Stomach (tissue), 8 donors: ENCODE measurements at regions not wholly inside any gene's neighbourhood (a gene's known extent, or its start where the extent isn't known, plus 50 kb on each side); places are given as distances from the start of the nearest gene placed in this dataset.

Source experiments
- DNase-seq, 2 donors: peaks; one replicate each; pipeline versions ENCODE4 v3.0.0 to v3.0.0-alpha.2; 2013 to 2019
- H3K27ac ChIP-seq, 5 donors: fragments of 200-600 bp in 4 of 5; sonication (generic) in 4 of 5; one replicate each; pipeline ENCODE4 v1.5.1; 2013 to 2019; ENCODE audit warnings: mild to moderate bottlenecking in 1 of 5, moderate library complexity in 1 of 5
- H3K27me3 ChIP-seq, 3 donors: fragments of 200-600 bp; sonication (generic); one replicate each; pipeline ENCODE4 v1.5.1; 2017 to 2019; ENCODE audit warnings: mixed run types in 1 of 3
- H3K36me3 ChIP-seq, 4 donors: fragments of 200-600 bp; sonication (generic); 1 replicate in 3 of 4; 2 replicates in 1 of 4; pipeline ENCODE4 v1.5.1; 2016 to 2019
- H3K4me1 ChIP-seq, 4 donors: fragments of 200-600 bp; sonication (generic); one replicate each; pipeline ENCODE4 v1.5.1; 2016 to 2019
- H3K4me3 ChIP-seq, 4 donors: fragments of 200-600 bp; sonication (generic) in 3 of 4; one replicate each; pipeline ENCODE4 v1.5.1; 2016 to 2019; ENCODE audit warnings: mild to moderate bottlenecking in 1 of 4
- H3K9me3 ChIP-seq, 4 donors: fragments of 200-600 bp; sonication (generic); one replicate each; pipeline ENCODE4 v1.5.1; 2016 to 2019
- CTCF ChIP-seq, 7 experiments: fragments of 450-650 bp in 4 of 7; fragments of 200-600 bp in 3 of 7; sonication (generic) in 3 of 7; IDR thresholded peaks; one replicate each; pipeline ENCODE4 v1.5.1; 2016 to 2019; ENCODE audit warnings: antibody characterized with exemption in 7 of 7, control low read depth in 2 of 7, mild to moderate bottlenecking in 1 of 7
- EP300 ChIP-seq: sonication (generic); formaldehyde crosslinking; IDR thresholded peaks from one replicate; pipeline ENCODE4 v1.6.1; 2017; ENCODE audit warnings: antibody characterized with exemption
- POLR2A ChIP-seq, 4 donors: fragments of 450-650 bp; IDR thresholded peaks; one replicate each; pipeline ENCODE4 v1.6.1; 2016; ENCODE audit warnings: antibody characterized with exemption in 4 of 4, control low read depth in 2 of 4, mild to moderate bottlenecking in 1 of 4, moderate library complexity in 1 of 4
- POLR2AphosphoS5 ChIP-seq, 3 donors: sonication (generic); formaldehyde crosslinking; IDR thresholded peaks; one replicate each; pipeline ENCODE4 v1.6.1; 2016; ENCODE audit warnings: antibody characterized with exemption in 3 of 3
- WGBS, 5 donors: extraction: QIAGEN DNeasy Blood & Tissue Kit in 3 of 5; methylation state at CpG; one replicate each; pipeline versions ENCODE4 v1.1.5 to v1.1.7; 2013 to 2018; 5-methylcytosine and 5-hydroxymethylcytosine counted together
- intact Hi-C: fragments of 100-400 bp; cut with DNase I; formaldehyde crosslinking; loops from one replicate; pipeline ENCODE4 v1.15.1; 2023; ENCODE audit warnings: low total_unique reads
- donor health status: healthy with polysubstance abuse.
- donor health status: Bipolar disorder and iron deficiency.
- donor health status: healthy.

GRCh38 chr17:63124536-63124935 is 158.5 kb downstream of the TANC2 start:
- H3K27ac ChIP-seq: no peak overlapping the region
- DNase-seq: no peak
- H3K9me3 ChIP-seq: no peaks in the 10 kb centered on the region
- WGBS, 5 donors: 83 to 92% (median 87%) methylated on average over 7 of the region's 7 CpGs
- H3K4me1 ChIP-seq: peaks cover 0 to 27% (median 2%) of the 10 kb centered on the region in 4 donors
- no peak for TF ChIP-seq CTCF (IDR thresholded peaks at IDR 0.05)
- no peak for TF ChIP-seq POLR2A (IDR thresholded peaks at IDR 0.05)
- no peak for TF ChIP-seq POLR2AphosphoS5 (IDR thresholded peaks at IDR 0.05)
- TF ChIP-seq EP300: no peak
- no peaks in the 10 kb centered on the region for H3K27me3 ChIP-seq
- no peaks in the 10 kb centered on the region for H3K36me3 ChIP-seq
- intact Hi-C loops: no loop called here
- no peak overlapping the region for H3K4me3 ChIP-seq

GRCh38 chr17:63124958-63125357 is 158.9 kb downstream of the TANC2 start:
- Histone ChIP-seq H3K4me3 (no peak overlapping the region), H3K36me3 (no peaks in the 10 kb centered on the region), H3K4me1 (peaks cover 0 to 27% (median 2%) of the 10 kb centered on the region in 4 donors), H3K27me3 (no peaks in the 10 kb centered on the region), H3K9me3 (no peaks in the 10 kb centered on the region), H3K27ac (no peak overlapping the region)
- DNase-seq: no peak
- intact Hi-C loops: no loop called here
- TF ChIP-seq CTCF (IDR thresholded peaks at IDR 0.05) (no peak), POLR2AphosphoS5 (IDR thresholded peaks at IDR 0.05) (no peak), POLR2A (IDR thresholded peaks at IDR 0.05) (no peak), EP300 (no peak)
- 86 to 95% (median 90%) methylated on average over 3 of the region's 3 CpGs for WGBS, 5 donors

- 75 to 92% (median 84%) methylated on average over 3 of the region's 3 CpGs for WGBS, 5 donors
- H3K4me3 ChIP-seq: no peak overlapping the region
- no peaks in the 10 kb centered on the region for H3K36me3 ChIP-seq
- no peaks in the 10 kb centered on the region for H3K27me3 ChIP-seq
- no peak overlapping the region for H3K27ac ChIP-seq
- no peaks in the 10 kb centered on the region for H3K9me3 ChIP-seq
- TF ChIP-seq POLR2A (IDR thresholded peaks at IDR 0.05) (no peak), CTCF (IDR thresholded peaks at IDR 0.05) (no peak), POLR2AphosphoS5 (IDR thresholded peaks at IDR 0.05) (no peak), EP300 (no peak)
- H3K4me1 ChIP-seq: peaks cover 0 to 27% (median 3%) of the 10 kb centered on the region in 4 donors
- intact Hi-C loops: no loop called here
- no peak for DNase-seq
Observed at GRCh38 chr17:63125987-63126386, 160.0 kb downstream of the TANC2 start.

GRCh38 chr17:63126607-63127006 is 160.6 kb downstream of the TANC2 start:
- intact Hi-C loops: no loop called here
- Histone ChIP-seq H3K36me3 (no peaks in the 10 kb centered on the region), H3K27ac (no peak overlapping the region)

More at GRCh38 chr17:63126607-63127006, 160.6 kb downstream of the TANC2 start:
- DNase-seq: no peak
- 58 to 74% (median 66%) methylated on average over 3 of the region's 3 CpGs for WGBS, 5 donors
- H3K4me1 ChIP-seq: peaks cover 0 to 27% (median 6%) of the 10 kb centered on the region in 4 donors
- H3K4me3 ChIP-seq: no peak overlapping the region
- H3K27me3 ChIP-seq: no peaks in the 10 kb centered on the region
- H3K9me3 ChIP-seq: no peaks in the 10 kb centered on the region
- no peak for TF ChIP-seq POLR2AphosphoS5 (IDR thresholded peaks at IDR 0.05)
- TF ChIP-seq CTCF (IDR thresholded peaks at IDR 0.05): no peak
- TF ChIP-seq POLR2A (IDR thresholded peaks at IDR 0.05): no peak
- no peak for TF ChIP-seq EP300
